Activated naive CD8-positive, alpha-beta T cell treated with anti-CD3 and anti-CD28 coated beads, Interleukin-2, amount 50 U/mL, for 24 hours (primary cell): ENCODE measurements at regions not wholly inside any gene's neighbourhood (a gene's known extent, or its start where the extent isn't known, plus 50 kb on each side); places are given as distances from the start of the nearest gene placed in this dataset.

Experiments used
- ATAC-seq: fragments of 150-1000 bp; cut with Tn5 transposase; one replicate; pipeline ENCODE4 v1.10.0; 2021
- DNase-seq: peaks from one replicate; pipeline ENCODE4 v3.0.0; 2021
- H3K27ac Mint-ChIP-seq: one replicate; pipeline ENCODE4 v1.8.0; 2021; ENCODE audit warnings: mild to moderate bottlenecking, mixed read lengths
- H3K27me3 Mint-ChIP-seq: one replicate; pipeline ENCODE4 v1.8.0; 2021; ENCODE audit warnings: mixed read lengths
- H3K36me3 Mint-ChIP-seq: one replicate; pipeline ENCODE4 v1.8.0; 2021; ENCODE audit warnings: low read depth, mixed read lengths
- H3K4me1 Mint-ChIP-seq: one replicate; pipeline ENCODE4 v1.8.0; 2021; ENCODE audit warnings: mixed read lengths
- H3K4me3 Mint-ChIP-seq: one replicate; pipeline ENCODE4 v1.8.0; 2021; ENCODE audit warnings: mild to moderate bottlenecking, moderate library complexity, mixed read lengths
- H3K9me3 Mint-ChIP-seq: one replicate; pipeline ENCODE4 v1.8.0; 2021; ENCODE audit warnings: mixed read lengths

- ATAC-seq (no peak), DNase-seq (no peak)
- H3K27me3 Mint-ChIP-seq = no peaks in the 10 kb centered on the region
- H3K4me1 Mint-ChIP-seq = no peaks in the 10 kb centered on the region
- no peak overlapping the region for H3K27ac Mint-ChIP-seq
- no peaks in the 10 kb centered on the region for H3K36me3 Mint-ChIP-seq
- no peak overlapping the region for H3K4me3 Mint-ChIP-seq
- H3K9me3 Mint-ChIP-seq = peaks cover 4% of the 10 kb centered on the region
Measured at GRCh38 chr20:11607047-11607446, 310.6 kb upstream of the BTBD3 start.

GRCh38 chr20:11608736-11609135 is 309.0 kb upstream of the BTBD3 start:
- Mint-ChIP-seq H3K36me3 (no peaks in the 10 kb centered on the region), H3K27me3 (no peaks in the 10 kb centered on the region), H3K27ac (no peak overlapping the region), H3K9me3 (peaks cover 4% of the 10 kb centered on the region), H3K4me3 (no peak overlapping the region), H3K4me1 (no peaks in the 10 kb centered on the region)
- ATAC-seq (no peak), DNase-seq (no peak)

GRCh38 chr20:11624704-11625103 is 293.0 kb upstream of the BTBD3 start:
- H3K27ac Mint-ChIP-seq = no peak overlapping the region
- H3K4me1 Mint-ChIP-seq = no peaks in the 10 kb centered on the region
- no peak for ATAC-seq

GRCh38 chr20:11626551-11626950 is 291.1 kb upstream of the BTBD3 start:
- no peaks in the 10 kb centered on the region for H3K36me3 Mint-ChIP-seq
- no peak overlapping the region for H3K4me3 Mint-ChIP-seq
- no peak for ATAC-seq

More at GRCh38 chr20:11624704-11625103, 293.0 kb upstream of the BTBD3 start:
- Mint-ChIP-seq H3K27me3 (no peaks in the 10 kb centered on the region), H3K4me3 (no peak overlapping the region), H3K9me3 (no peaks in the 10 kb centered on the region), H3K36me3 (no peaks in the 10 kb centered on the region)
- DNase-seq = no peak

GRCh38 chr20:11642866-11643265 is 274.8 kb upstream of the BTBD3 start:
- Mint-ChIP-seq H3K4me1 (no peaks in the 10 kb centered on the region), H3K27me3 (no peaks in the 10 kb centered on the region), H3K36me3 (no peaks in the 10 kb centered on the region), H3K4me3 (no peak overlapping the region), H3K27ac (no peak overlapping the region), H3K9me3 (peaks cover 9% of the 10 kb centered on the region)
- no peak for DNase-seq
- no peak for ATAC-seq

More at GRCh38 chr20:11626551-11626950, 291.1 kb upstream of the BTBD3 start:
- no peak for DNase-seq
- no peaks in the 10 kb centered on the region for H3K4me1 Mint-ChIP-seq
- H3K27ac Mint-ChIP-seq = no peak overlapping the region
- H3K27me3 Mint-ChIP-seq = no peaks in the 10 kb centered on the region
- no peaks in the 10 kb centered on the region for H3K9me3 Mint-ChIP-seq

- ATAC-seq (no peak), DNase-seq (no peak)
- no peak overlapping the region for H3K27ac Mint-ChIP-seq
- H3K4me3 Mint-ChIP-seq = no peak overlapping the region
- no peaks in the 10 kb centered on the region for H3K4me1 Mint-ChIP-seq
- H3K36me3 Mint-ChIP-seq = no peaks in the 10 kb centered on the region
- no peaks in the 10 kb centered on the region for H3K27me3 Mint-ChIP-seq
- peaks cover 4% of the 10 kb centered on the region for H3K9me3 Mint-ChIP-seq
Measured at GRCh38 chr20:11646359-11646758, 271.3 kb upstream of the BTBD3 start.

- DNase-seq (no peak), ATAC-seq (no peak)
- Mint-ChIP-seq H3K9me3 (peaks cover 4% of the 10 kb centered on the region), H3K4me3 (no peak overlapping the region), H3K4me1 (no peaks in the 10 kb centered on the region), H3K27ac (no peak overlapping the region), H3K27me3 (no peaks in the 10 kb centered on the region), H3K36me3 (no peaks in the 10 kb centered on the region)
Measured at GRCh38 chr20:11650566-11650965, 267.1 kb upstream of the BTBD3 start.

- Mint-ChIP-seq H3K4me1 (no peaks in the 10 kb centered on the region), H3K36me3 (no peaks in the 10 kb centered on the region), H3K27ac (no peak overlapping the region), H3K9me3 (peaks cover 4% of the 10 kb centered on the region), H3K4me3 (no peak overlapping the region), H3K27me3 (no peaks in the 10 kb centered on the region)
- no peak for DNase-seq
- no peak for ATAC-seq
Measured at GRCh38 chr20:11651138-11651537, 266.6 kb upstream of the BTBD3 start.

- Mint-ChIP-seq H3K27me3 (no peaks in the 10 kb centered on the region), H3K4me3 (no peak overlapping the region)
Measured at GRCh38 chr20:11651647-11652046, 266.0 kb upstream of the BTBD3 start.

GRCh38 chr20:11652128-11652527 is 265.6 kb upstream of the BTBD3 start:
- peaks cover 4% of the 10 kb centered on the region for H3K9me3 Mint-ChIP-seq
- no peaks in the 10 kb centered on the region for H3K4me1 Mint-ChIP-seq
- ATAC-seq (no peak), DNase-seq (no peak)
- no peaks in the 10 kb centered on the region for H3K36me3 Mint-ChIP-seq
- H3K27ac Mint-ChIP-seq = no peak overlapping the region
- H3K27me3 Mint-ChIP-seq = no peaks in the 10 kb centered on the region
- H3K4me3 Mint-ChIP-seq = no peak overlapping the region

More at GRCh38 chr20:11651647-11652046, 266.0 kb upstream of the BTBD3 start:
- DNase-seq (no peak), ATAC-seq (no peak)
- no peaks in the 10 kb centered on the region for H3K4me1 Mint-ChIP-seq
- H3K9me3 Mint-ChIP-seq = peaks cover 4% of the 10 kb centered on the region
- H3K27ac Mint-ChIP-seq = no peak overlapping the region
- H3K36me3 Mint-ChIP-seq = no peaks in the 10 kb centered on the region

- Mint-ChIP-seq H3K9me3 (no peaks in the 10 kb centered on the region), H3K36me3 (no peaks in the 10 kb centered on the region), H3K4me3 (no peak overlapping the region), H3K4me1 (no peaks in the 10 kb centered on the region), H3K27me3 (no peaks in the 10 kb centered on the region), H3K27ac (no peak overlapping the region)
- ATAC-seq = no peak
- no peak for DNase-seq
Measured at GRCh38 chr20:11654766-11655165, 262.9 kb upstream of the BTBD3 start.

- DNase-seq = no peak
- Mint-ChIP-seq H3K9me3 (no peaks in the 10 kb centered on the region), H3K36me3 (no peaks in the 10 kb centered on the region), H3K4me3 (no peak overlapping the region), H3K4me1 (no peaks in the 10 kb centered on the region), H3K27ac (no peak overlapping the region), H3K27me3 (no peaks in the 10 kb centered on the region)
- ATAC-seq = no peak
Measured at GRCh38 chr20:11660673-11661072, 257.0 kb upstream of the BTBD3 start.

GRCh38 chr20:11671015-11671511 is 246.6 kb upstream of the BTBD3 start:
- H3K4me1 Mint-ChIP-seq = no peaks in the 10 kb centered on the region
- no peak overlapping the region for H3K27ac Mint-ChIP-seq
- no peak for ATAC-seq
- DNase-seq = no peak
- no peaks in the 10 kb centered on the region for H3K36me3 Mint-ChIP-seq
- no peaks in the 10 kb centered on the region for H3K27me3 Mint-ChIP-seq
- no peak overlapping the region for H3K4me3 Mint-ChIP-seq
- peaks cover 7% of the 10 kb centered on the region for H3K9me3 Mint-ChIP-seq

GRCh38 chr20:11672959-11673358 is 244.7 kb upstream of the BTBD3 start:
- peaks cover 3% of the 10 kb centered on the region for H3K9me3 Mint-ChIP-seq
- no peaks in the 10 kb centered on the region for H3K27me3 Mint-ChIP-seq
- no peaks in the 10 kb centered on the region for H3K4me1 Mint-ChIP-seq
- DNase-seq = no peak
- no peaks in the 10 kb centered on the region for H3K36me3 Mint-ChIP-seq
- no peak for ATAC-seq
- H3K27ac Mint-ChIP-seq = no peak overlapping the region
- H3K4me3 Mint-ChIP-seq = no peak overlapping the region

- no peak overlapping the region for H3K27ac Mint-ChIP-seq
Measured at GRCh38 chr20:11675920-11676629, 241.6 kb upstream of the BTBD3 start.

More at GRCh38 chr20:11675920-11676629, 241.6 kb upstream of the BTBD3 start:
- peaks cover 3% of the 10 kb centered on the region for H3K9me3 Mint-ChIP-seq
- H3K27me3 Mint-ChIP-seq = no peaks in the 10 kb centered on the region
- H3K4me3 Mint-ChIP-seq = no peak overlapping the region
- ATAC-seq (no peak), DNase-seq (no peak)
- H3K36me3 Mint-ChIP-seq = no peaks in the 10 kb centered on the region
- no peaks in the 10 kb centered on the region for H3K4me1 Mint-ChIP-seq
